ENCODE measurements at regions not wholly inside any gene's neighbourhood (a gene's known extent, or its start where the extent isn't known, plus 50 kb on each side); places are given as distances from the start of the nearest gene placed in this dataset.

DNA sequence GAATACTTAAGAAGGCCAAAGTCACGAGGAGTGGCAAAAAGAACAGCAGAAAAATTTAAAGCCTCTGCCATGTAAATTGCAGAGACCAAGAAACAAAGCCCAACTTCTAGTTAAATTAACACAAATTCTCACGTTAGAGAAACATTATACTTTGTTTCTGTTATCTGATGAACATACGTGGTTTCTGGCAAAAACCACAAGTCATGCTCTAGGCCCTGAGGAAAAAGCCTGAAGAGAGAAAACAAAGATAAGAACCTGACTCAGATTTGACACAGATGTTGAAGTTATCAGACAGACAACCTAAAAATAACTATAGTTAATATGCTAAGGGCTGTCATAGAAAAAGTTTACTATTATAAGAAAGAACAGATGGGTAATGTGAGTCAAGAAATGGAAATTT, 149.1 kb upstream of the PCDH10 start:
- no peaks in the 10 kb centered on the region for H3K27me3 Mint-ChIP-seq (ENCODE audit: low read depth)
- Histone ChIP-seq H2BK12ac (ENCODE audit: insufficient read length, low read depth, low read length) (no peak overlapping the region), H4K8ac (replicated peaks; ENCODE audit: insufficient read length, low read depth, low read length) (no peak overlapping the region), H3K4me2 (ENCODE audit: insufficient read depth, insufficient read length, low read length) (no peak overlapping the region), H3K56ac (ENCODE audit: insufficient read length, low read depth, low read length) (no peak overlapping the region), H2BK5ac (ENCODE audit: insufficient read length, low read length) (no peak overlapping the region), H3T11ph (ENCODE audit: low read length) (no peak overlapping the region), H4K20me1 (ENCODE audit: control insufficient read depth, insufficient read depth, insufficient read length) (no peaks in the 10 kb centered on the region), H2BK120ac (ENCODE audit: low read depth, low read length, poor library complexity, severe bottlenecking) (no peak overlapping the region), H4K91ac (ENCODE audit: insufficient read length, low read depth, low read length) (no peak overlapping the region), H3K79me1 (ENCODE audit: insufficient read depth, low read depth, low read length, poor library complexity, severe bottlenecking) (no peaks in the 10 kb centered on the region), H2BK15ac (ENCODE audit: low read depth, low read length) (no peak overlapping the region), H3K4me1 (ENCODE audit: insufficient read depth, low read length) (no peaks in the 10 kb centered on the region), H3K18ac (ENCODE audit: insufficient read length, low read depth, low read length) (no peak overlapping the region), H3K23me2 (ENCODE audit: insufficient read length, low read depth, low read length, poor library complexity, severe bottlenecking) (no peaks in the 10 kb centered on the region), H2AK5ac (ENCODE audit: insufficient read length, low read length) (no peak overlapping the region), H4K5ac (ENCODE audit: insufficient read length, low read depth, low read length) (no peak overlapping the region), H3K4ac (ENCODE audit: low read depth, low read length) (no peak overlapping the region), H3K23ac (ENCODE audit: insufficient read length, low read depth, low read length) (no peak overlapping the region), H3K9ac (ENCODE audit: extremely low read depth, insufficient read length, low read length) (no peak overlapping the region), H2BK20ac (ENCODE audit: low read depth, low read length, poor library complexity, severe bottlenecking) (no peak overlapping the region), H3K9me3 (ENCODE audit: control insufficient read depth, low read depth, low read length) (no peaks in the 10 kb centered on the region), H2AFZ (ENCODE audit: low read length) (no peak overlapping the region), H3K27me3 (ENCODE audit: insufficient read depth, low read length) (no peaks in the 10 kb centered on the region), H3K14ac (ENCODE audit: insufficient read depth, low read length) (no peak overlapping the region), H3K27ac (ENCODE audit: insufficient read length, low read depth, low read length) (no peak overlapping the region), H3K79me2 (ENCODE audit: insufficient read depth, low read length) (no peaks in the 10 kb centered on the region)
- TF ChIP-seq, protein P1, sequence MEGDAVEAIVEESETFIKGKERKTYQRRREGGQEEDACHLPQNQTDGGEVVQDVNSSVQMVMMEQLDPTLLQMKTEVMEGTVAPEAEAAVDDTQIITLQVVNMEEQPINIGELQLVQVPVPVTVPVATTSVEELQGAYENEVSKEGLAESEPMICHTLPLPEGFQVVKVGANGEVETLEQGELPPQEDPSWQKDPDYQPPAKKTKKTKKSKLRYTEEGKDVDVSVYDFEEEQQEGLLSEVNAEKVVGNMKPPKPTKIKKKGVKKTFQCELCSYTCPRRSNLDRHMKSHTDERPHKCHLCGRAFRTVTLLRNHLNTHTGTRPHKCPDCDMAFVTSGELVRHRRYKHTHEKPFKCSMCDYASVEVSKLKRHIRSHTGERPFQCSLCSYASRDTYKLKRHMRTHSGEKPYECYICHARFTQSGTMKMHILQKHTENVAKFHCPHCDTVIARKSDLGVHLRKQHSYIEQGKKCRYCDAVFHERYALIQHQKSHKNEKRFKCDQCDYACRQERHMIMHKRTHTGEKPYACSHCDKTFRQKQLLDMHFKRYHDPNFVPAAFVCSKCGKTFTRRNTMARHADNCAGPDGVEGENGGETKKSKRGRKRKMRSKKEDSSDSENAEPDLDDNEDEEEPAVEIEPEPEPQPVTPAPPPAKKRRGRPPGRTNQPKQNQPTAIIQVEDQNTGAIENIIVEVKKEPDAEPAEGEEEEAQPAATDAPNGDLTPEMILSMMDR (conservative IDR thresholded peaks at IDR 0.05) = no peak
- H3K27ac Mint-ChIP-seq = no peak overlapping the region
- no peak overlapping the region for H3K4me3 Mint-ChIP-seq
- peaks cover 0 to 5% of the 10 kb centered on the region in 2 experiments; a peak in 2 of 5 replicates for H3K9me3 Mint-ChIP-seq
- no peaks in the 10 kb centered on the region; a peak in 1 of 7 replicates for H3K36me3 Mint-ChIP-seq (ENCODE audit: insufficient read depth in 1 of 3, low read depth in 3 of 3)
- H3K4me1 Mint-ChIP-seq = no peaks in the 10 kb centered on the region
- no peak for DNase-seq
- WGBS (ENCODE audit: extremely low coverage, insufficient read length, low lambda C conversion rate) = no CpG with 5 or more reads among the region's 3 CpGs
